ENCODE measurements at regions not wholly inside any gene's neighbourhood (a gene's known extent, or its start where the extent isn't known, plus 50 kb on each side); places are given as distances from the start of the nearest gene placed in this dataset.

GRCh38 chr3:6781092-6781491 lies 79.8 kb upstream of the GRM7 start:
- DNase-seq (ENCODE audit: low read depth) = no peak

- no peak for DNase-seq (ENCODE audit: low read depth)
Observed at GRCh38 chr3:6785726-6786125, 75.2 kb upstream of the GRM7 start.

DNA sequence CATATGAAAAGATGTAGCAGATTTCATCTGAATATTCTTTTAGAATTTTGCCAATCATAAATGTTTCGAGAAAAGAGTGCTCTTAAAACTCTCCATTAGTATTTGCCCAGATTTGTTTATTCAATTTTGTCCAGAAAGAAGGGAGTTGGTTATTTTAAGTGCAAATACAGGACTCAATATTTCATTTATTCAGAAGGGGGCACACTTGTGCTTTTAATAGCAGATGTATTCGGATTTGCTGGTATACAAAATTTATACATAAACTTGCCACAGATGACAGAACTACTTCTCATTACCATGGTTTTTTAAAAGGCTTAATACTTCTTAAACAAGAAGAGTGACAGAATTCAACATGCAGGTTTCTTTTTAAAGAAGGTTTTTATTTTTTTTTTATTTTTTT lies 69.8 kb upstream of the GRM7 start:
- no peak for DNase-seq (ENCODE audit: low read depth)

GRCh38 chr3:6799264-6799915 lies 61.5 kb upstream of the GRM7 start:
- no peak for DNase-seq (ENCODE audit: low read depth)

DNA sequence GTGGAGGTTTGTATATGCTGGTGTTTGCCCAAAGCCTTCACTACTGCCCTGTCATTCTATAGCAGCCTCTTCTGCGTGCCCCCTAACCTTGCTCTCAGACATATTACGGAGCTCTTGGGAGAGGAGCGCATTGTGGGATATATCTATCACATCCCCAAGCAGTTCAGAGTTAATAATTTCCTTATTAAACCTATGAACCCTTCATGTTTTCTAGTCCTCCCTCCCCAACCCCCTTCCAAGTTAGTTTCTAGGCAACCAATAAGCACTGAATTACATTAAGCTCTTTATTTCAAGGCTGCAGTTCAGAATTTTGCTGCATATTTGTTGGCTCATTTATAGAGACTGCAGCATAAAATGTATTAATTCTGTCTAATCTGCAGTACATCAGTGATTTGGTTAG lies 57.3 kb upstream of the GRM7 start:
- DNase-seq (ENCODE audit: low read depth) = no peak

DNA sequence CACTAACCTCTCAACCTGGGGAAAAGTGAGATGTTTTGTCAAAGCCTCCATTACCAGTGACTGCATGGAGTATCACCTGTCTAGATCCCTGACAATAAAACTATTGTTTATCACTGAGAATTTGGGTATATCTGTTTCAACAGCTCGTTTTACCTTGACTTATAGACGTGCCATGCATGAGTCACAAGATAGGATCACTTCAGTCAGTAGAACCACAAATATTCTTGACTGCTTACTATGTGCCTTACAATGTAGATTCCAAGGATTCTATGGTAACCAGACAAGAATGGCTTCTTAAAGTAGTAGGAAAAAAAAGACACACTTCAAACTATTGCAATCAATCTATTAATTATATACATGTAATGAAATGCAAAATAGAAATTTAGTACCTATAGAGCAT lies 55.7 kb upstream of the GRM7 start:
- no peak for DNase-seq (ENCODE audit: low read depth)

DNA sequence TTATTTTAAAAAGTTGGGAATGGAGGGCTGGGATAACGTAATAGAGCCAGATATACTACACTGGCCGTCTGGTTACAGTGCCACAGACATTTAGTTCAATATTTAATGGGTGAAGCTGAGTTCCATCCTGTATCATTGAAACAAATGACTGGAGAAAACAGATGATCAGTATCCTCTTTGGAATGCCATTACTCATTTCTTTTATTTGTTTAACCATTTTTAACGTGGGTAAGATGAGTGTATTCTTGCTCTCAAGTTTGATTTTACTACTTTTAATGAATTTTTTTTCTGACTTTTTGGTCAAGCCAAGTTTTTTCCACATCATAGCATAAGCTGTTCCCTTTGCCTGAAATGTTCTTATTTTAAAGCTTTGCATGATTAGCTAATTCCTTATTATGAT lies 53.9 kb upstream of the GRM7 start:
- DNase-seq (ENCODE audit: low read depth) = no peak

DNA sequence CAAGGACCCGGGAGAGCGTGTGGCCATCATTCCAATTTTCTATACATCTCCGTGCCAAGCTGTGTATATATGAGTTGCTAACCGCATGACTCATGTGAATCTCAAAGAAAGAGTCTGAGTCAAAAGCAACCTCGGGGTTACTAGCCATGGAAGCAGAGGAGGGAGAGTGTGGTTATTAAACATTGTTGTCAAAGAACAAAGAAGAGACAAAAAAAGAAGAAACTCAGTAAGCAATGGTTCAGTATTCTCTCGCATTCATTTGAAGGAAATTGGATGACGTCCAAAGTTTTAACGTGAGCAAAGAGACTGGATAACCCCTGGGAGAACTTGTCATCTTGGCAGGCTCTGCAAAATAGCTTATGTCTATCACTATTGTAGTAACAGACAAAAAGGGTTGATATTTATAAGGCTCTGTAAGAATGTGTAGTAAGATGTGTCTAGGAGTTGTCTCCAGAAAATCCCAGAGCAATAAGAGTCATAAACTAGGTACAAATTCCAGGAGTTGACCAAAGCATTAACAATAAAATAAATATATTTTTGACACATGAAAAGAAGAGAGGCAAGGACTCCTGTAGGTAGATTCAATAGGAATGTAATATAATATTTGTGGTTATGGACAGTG lies 52.8 kb upstream of the GRM7 start:
- no peak for DNase-seq (ENCODE audit: low read depth)

- no peak for DNase-seq (ENCODE audit: low read depth)
Observed at GRCh38 chr3:6809349-6809748, 51.6 kb upstream of the GRM7 start.
